NCI-H2227 (cell line): ENCODE measurements at regions not wholly inside any gene's neighbourhood (a gene's known extent, or its start where the extent isn't known, plus 50 kb on each side); places are given as distances from the start of the nearest gene placed in this dataset.
"Not testable (repeated sequence)": the region's sequence is repeated elsewhere in the genome, so short reads cannot be mapped to it uniquely, and the experiment has no call there.

Experiments
- DNase-seq: peaks from one replicate; lab custom pipeline; 2025; ENCODE audit not compliant: unreplicated experiment; lab: John Stamatoyannopoulos, UW

DNA sequence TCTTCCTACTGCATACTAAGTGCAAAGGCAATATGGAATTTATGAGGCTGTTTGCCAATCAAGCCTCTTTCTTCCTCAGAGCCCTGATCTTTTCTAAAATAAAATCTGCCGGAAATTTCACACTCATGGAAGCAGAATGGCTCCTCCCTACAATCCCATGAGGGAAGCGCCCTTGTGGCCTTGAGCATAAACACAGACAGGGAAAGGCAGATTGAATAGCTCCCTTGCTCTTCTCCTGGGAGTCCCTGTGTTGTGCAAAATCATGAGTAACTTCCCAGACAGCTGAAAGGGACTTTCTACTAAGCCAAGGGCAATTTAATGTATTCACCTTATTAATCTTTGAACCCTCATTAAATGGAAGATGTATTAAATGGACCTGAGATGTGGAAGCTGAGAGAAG lies 226.1 kb upstream of the PIK3R1 start:
- no peak for DNase-seq

DNA sequence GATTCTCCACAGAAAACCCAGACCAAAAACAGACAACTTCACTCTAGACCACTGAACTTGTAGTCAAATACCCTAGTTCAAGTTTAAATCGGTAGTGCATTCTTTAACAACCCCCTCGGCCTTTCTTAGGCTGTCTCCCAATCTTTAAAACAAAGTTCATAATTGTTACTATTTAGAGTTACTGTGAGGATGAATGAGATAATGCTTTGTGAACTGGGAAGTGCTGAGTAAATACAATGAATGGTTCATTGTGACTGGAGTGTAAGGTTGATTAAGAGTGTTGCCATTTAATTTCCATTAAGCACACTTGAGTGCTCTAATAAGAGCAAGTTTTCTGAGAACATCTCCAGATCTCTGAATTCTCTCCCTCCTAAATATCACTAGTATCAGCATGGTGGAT lies 228.8 kb upstream of the PIK3R1 start:
- DNase-seq: no peak

DNA sequence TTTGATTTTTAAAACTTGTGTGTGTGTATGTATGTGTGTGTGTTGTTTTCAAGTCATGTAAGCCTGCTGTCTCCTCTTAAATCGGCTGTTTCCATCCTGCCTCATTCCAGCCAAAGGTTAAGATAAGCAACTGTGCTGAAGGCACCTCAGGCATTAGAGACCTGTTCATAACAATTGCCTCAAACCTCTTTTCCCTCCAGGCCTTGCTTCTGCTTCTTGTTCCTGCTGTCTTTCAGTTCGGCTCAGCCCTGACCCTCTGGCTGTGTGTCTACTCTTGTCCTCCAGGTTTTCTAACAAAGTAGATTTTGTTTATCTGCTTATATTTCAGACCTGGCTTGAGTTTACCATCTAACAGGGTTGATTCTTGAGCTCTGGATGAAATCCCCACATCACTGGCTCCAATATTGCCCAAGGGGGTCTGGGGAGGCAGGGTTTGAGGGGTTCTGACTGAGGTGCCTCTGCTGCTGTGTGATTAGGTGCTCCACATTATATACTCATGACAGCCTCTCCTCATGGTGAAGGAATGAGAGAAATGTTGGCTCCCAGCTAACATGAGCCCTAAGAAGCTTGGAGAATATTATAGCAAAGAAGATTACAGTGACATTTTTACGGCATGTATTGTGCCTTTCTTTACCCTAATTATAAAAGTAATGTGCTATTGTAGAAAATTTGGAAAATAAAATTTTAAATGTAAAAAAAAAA lies 229.7 kb upstream of the PIK3R1 start:
- no peak for DNase-seq

DNA sequence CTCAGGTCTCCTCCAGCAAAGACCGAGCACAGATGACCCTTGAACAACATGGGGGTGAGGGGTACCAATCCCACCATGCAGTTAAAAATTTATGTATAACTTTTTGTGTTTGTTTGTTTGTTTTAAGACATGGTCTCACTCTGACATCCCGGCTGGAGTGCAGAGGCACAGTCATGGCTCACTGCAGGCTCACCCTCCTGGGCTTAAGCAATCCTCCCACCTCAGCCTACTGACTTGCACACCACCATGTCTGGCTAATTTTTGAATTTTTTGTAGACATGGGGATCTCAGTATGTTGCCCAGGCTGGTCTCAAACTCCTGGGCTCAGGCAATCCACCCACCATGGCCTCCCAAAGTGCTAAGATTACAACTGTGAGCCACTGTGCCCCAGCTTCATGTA lies 231.0 kb upstream of the PIK3R1 start:
- DNase-seq: no peak

DNA sequence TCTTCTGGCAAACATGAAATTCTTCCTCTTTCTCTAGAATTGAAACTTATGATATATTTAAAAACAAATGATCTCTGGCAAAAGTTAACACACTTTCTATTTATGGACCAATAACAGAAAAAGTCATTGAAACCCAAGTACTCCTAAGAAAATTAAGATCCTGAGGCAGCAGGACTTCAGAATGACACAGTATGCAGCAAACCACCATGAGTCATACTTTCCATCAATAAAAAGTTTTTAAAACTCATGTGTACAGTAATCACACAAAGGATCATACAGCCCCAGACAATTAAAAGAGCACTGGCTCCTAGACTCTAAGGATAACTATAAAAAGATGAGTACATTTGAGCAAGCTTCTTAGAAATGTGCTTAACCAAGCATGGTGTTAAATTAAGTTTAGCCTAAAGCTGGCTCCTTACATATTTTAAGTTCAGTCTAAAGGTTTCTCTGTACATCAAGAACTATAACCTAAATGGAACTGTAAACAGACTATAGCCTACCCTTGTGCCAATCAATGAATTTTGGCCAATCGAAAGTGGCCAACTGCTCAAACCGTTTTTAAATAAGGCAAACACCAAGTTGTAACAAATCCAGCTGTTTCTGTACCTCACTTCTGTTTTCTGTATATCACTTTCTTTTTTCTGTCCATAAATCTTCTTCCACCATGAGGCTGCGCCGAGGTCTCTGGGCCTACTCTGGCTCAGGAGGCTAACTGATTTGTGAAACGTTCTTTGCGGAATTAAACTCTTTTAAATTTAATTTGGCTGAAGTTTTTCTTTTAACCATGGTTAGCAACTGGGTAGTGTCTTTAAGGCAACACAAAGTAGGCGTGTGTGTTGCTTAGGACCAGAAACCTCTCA lies 232.1 kb upstream of the PIK3R1 start:
- DNase-seq: no peak

DNA sequence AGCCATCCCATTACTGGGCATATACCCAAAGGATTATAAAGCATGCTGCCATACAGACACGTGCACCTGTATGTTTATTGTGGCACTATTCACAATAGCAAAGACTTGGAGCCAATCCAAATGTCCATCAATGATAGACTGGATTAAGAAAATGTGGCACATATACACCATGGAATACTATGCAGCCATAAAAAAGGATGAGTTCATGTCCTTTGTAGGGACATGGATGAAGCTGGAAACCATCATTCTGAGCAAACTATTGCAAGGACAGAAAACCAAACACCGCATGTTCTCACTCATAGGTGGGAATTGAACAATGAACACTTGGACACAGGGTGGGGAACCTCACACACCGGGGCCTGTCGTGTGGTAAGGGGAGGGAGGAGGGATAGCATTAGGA lies 233.4 kb upstream of the PIK3R1 start:
- DNase-seq: not testable (repeated sequence)

DNA sequence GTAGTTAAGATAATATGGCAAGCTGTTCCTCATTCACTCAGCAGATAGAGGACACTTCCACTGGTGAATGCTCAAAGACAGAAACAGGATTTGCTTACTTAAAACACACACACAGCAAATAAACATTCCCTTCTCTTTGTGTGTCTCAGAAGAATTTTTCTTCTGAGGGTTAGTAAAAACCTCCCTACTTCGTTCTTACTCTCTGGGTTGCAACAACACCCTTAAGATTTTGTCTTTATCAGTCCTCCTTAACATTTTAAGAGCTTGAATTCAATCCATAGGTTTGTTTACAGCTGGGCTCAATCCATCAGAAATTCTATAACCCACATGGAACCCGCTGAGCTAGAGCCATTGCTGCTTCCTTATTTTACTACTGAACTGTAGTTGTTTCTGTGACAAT lies 237.4 kb upstream of the PIK3R1 start:
- no peak for DNase-seq

DNA sequence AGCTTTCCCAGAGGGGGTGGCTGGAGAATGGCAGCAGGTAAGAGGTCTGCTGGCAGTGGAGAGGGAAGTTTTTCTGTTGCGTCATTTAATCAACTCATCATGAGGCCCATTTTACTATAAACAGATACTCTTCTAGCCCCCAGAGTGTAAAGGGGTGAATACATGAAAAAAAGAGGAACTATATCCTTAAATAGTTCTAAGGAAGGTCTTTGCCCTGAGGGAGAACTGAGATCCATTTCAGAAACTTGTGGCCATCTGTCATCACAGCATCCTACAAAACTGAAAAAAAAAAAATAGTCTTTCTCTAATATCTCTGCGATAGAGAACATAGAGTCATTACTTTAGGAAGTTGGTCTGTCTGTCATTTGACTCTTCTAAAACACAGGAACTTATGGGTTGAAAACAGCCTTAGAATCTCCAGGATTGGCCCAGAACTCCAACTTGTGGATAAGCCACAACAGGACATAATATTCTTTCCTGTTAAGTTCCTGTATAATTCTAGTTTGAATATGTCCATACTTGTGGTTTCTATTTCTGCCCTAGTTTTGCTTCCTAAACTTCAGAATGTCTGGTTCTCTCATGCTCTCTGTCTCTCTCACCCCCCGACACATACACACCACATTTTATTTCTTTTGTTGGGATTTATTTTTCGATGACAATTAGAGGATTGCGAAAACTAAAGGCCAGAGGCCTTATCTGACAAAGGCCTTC lies 238.5 kb upstream of the PIK3R1 start:
- DNase-seq: no peak

DNA sequence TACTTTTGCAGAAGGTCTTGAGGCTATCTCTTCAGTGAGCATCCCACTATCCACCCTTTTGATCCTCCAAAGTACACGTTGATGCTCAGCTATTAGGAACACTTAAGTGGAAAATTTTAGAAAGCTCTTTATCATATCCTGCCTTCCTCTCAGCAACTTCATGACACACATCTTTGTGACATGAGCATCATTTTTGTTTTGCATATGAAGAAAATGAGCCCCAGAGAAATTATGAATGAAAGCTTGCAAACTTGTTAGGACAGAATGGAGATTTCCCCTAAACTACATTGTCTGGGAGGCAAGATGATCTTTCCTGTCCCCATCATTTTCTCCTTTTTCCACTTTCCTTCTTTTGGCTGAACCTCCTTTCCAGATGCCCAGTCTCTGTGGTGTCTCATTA lies 239.4 kb upstream of the PIK3R1 start:
- no peak for DNase-seq

DNA sequence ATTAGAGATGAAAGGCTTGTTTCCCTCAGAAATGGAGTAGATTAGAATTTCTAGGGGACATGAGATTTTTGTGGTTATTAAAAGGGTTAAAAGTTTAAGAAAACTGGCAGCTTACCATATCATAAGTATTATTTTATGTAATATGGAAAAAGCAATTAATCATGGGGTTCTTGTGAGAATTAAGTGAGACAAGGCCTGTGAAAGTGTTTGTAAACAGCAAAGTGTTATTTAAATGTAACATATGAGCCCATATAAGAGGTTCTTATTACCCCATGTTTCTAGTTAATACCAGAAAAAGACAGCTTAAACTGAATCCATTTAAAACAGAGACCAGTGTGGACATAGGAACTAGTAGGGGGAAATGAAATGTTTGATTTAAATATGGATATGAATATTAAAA lies 241.1 kb upstream of the PIK3R1 start:
- no peak for DNase-seq

DNA sequence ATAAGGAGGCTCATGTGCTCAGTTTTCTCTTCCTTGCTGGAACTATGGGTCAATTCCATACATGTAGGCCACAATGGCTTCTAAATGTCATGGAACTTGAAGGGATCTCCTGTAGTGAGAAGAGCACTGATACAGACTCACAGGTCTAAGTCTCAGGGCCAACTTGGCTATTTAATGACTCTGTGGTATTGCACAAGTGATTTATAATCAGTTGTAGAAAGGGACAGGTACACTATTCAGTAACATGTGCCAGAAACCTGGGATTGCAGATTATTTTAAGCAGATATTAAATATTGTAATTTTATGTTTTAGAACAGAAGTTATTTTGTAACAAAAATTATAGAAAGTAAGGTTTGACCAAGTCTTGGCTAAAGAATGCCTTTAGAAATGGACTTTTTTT lies 241.5 kb upstream of the PIK3R1 start:
- DNase-seq: no peak

DNA sequence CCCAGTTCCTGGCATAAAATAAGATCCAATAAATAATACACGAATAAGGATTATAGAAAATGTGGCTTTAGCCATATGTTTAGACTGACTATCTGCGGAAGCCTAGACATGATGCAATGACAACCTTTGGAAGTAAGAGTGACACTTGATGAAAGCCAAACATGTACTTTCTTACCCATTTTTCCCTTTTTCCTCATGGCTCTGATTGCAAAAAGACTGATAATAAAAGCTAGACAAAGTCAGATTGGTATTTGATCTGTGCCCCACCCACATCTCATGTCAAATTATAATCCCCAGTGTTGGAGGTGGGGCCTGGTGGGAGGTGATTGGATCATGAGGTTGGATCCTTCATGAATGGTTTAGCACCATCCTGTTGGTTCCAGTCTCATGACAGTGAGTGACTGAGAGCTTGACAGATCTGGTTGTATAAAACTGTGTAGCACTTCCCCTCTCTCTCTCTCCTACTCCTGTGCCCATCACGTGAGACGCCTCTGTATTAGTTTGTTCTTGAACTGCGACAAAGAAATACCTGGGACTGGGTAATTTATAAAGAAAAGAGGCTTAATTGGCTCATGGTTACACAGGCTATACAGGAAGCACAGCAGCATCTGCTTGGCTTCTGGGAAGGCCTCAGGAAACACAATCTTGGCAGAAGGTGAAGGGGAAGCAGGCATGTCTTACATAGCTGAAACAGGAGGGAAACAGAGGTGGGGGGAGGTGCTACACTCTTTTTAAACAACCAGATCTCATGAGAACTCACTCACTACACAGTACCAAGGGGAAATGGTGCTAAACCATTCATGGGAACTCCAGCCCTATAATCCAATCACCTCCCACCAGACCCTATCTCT lies 243.4 kb upstream of the PIK3R1 start:
- DNase-seq: no peak

DNA sequence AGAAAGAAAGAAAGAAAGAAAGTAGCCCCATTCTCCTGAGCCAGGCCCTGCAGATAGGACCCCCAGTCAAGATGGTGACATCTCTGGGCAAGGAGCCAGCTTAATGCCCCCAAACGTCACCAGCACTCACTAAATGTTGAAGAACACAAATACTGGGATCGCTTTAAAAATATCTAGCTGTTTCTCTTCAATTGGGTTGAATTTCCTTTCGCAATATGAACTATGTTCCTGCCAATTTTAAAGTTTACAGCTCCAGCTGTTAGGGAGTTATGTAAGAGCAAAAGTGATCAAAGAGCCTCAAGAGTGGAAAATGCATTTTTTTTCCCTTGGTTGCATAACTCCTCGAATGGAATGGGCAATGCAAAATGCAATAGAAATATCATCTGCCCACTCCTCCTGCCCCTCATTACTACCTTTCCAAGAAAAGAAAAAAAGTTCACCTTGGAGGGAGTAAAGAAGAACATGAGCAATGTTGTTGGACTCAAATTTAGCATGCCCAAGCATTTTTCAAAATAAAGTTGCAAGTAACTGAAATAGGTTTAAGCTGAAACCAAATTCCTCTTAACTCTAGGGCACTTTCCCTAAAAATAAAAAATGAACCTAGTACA lies 244.2 kb upstream of the PIK3R1 start:
- DNase-seq: no peak

DNA sequence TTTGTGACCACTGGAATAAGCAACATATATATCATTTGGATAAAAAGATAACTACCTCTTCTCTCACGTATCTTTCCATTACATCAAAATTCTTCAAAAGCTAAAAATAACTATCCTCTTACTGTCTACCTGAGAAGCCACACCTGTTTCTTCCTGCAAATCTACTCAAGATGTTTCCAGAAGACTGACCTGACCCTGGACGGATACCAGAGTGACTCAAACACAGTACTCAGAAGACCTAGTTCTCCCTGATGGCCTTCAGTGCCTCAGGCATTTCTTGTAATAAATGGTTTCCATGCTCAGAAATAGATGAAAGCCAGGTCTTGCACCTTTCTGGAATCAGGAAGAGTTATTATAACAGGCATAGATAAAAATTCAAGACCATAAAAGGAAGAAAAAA lies 245.9 kb upstream of the PIK3R1 start:
- DNase-seq: no peak

DNA sequence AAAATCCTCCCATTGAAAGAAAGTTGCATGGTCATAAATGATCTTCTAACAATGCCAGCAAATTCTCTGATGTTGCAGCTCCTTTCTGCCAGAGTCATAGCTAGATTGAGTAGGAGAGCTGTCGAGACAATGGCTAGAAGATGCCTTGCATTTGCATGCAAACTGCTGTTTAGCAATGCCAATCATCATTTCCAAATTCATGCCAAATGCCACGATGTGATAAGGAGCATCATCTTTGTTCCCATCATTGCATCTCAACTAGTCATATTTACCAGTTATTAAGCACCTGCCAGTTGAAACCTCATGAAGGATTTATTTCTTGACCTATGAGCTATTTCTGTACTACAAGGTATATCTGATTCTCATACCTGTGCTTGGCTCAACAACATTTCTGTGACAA lies 246.4 kb upstream of the PIK3R1 start:
- no peak for DNase-seq

DNA sequence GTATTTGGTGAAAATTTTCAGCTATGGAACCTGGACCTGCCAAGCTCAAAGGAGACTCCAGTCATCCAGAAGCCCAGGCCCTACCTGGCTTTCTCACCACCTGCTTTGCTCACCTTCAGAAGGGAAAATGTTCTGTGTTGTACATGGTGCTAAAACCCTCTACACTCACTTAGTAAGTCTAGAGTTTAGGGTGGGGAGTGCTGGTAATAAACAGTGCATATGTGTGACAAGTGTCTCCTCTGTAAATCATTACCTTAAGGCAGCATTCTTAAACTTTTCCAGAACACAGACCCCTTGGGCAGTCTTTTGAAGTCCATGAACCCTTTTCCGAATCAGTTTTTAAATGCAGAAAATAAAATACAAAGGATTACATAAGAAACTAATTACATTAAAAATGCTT lies 248.8 kb upstream of the PIK3R1 start:
- no peak for DNase-seq

DNA sequence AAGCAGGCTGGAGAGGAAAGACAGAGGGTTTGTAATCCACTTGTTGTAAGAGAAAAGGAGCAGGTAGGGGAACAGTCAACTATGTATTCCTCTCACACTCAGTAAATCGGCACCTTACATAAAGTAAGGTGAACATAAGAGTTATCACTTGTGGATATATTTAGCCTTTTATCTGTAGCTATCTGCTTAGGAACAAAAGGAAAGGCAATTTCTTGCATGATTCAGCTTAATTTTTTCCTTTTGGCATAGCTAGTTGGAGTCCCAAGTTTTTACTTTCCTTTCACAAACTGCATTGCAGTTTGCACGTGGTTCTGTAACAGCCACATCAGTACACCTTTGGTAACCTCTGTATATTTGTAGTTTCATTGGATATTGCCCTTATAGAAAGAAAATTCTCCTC lies 250.9 kb upstream of the PIK3R1 start:
- no peak for DNase-seq

DNA sequence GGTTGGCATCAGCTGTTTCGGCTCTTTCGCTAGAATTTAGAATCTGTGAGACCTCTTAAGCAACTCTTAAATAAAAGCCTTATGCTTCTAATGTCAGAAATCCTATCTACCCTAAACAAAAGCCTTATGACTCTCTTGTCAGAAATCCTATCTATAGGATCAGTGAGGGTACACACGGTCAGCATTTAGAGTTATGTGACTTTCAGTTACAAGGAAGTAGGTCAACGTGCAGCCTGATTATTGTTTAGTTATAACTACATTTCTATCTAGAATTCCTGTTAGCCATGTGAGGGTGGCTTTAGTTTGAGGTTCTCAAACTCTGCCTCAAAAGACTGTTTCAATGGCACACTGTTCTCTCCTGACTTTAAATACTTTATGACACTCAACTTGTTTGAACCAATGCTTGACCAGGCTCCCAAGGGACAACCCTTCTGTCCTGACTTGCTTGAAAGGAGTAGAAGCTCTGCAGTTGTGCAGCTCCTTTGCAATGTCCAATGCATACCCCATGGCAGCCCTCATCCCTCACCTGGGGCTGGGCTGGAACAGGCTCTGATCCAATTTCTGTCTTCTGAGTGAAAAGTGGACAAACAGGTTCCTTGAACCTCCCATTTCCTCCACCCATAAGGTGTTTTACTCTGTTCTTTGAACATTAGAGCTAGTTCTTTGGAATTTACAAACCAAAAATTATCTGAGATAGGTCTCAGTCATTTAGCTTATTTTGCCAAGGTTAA lies 251.6 kb upstream of the PIK3R1 start:
- DNase-seq: no peak

DNA sequence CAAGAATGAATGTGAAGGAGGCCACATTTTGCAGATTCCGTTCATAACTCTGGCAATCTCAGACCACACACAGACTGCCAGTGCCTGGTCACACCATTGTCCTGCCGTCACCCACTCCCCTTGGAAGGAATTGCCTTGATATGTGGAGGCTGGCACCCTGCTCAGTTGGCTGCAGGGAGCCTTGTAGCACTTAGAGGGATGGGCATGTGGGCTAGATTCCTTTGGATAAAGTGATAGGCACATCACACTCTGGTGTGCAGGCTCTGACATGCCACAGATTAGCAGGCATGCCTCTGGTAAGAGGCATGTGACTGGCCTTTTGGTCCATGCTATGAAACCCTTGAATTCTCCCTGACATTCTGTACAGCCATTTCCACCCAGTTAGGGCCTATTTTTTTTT lies 254.6 kb upstream of the PIK3R1 start:
- DNase-seq: no peak

DNA sequence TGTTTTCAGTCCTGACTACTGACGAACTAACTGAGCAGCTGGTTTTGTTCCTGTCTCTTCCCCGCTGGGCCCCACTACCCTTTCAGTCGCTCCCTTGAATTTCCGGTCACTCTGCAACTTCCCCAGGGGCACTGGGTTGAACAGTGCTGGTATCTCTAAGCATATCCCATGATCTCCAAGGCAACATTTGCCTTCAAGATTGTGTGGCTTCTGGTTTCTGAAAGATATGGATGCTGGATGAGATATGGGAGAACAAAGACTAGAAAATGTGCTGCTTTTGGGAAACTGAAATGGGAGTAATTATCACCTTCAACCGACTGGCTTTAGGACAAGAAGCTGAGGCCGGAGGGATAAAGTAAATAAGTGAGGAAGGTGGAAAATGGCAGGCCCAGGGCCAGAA lies 258.2 kb upstream of the PIK3R1 start:
- no peak for DNase-seq
